ENCODE measurements at regions not wholly inside any gene's neighbourhood (a gene's known extent, or its start where the extent isn't known, plus 50 kb on each side); places are given as distances from the start of the nearest gene placed in this dataset.

DNA sequence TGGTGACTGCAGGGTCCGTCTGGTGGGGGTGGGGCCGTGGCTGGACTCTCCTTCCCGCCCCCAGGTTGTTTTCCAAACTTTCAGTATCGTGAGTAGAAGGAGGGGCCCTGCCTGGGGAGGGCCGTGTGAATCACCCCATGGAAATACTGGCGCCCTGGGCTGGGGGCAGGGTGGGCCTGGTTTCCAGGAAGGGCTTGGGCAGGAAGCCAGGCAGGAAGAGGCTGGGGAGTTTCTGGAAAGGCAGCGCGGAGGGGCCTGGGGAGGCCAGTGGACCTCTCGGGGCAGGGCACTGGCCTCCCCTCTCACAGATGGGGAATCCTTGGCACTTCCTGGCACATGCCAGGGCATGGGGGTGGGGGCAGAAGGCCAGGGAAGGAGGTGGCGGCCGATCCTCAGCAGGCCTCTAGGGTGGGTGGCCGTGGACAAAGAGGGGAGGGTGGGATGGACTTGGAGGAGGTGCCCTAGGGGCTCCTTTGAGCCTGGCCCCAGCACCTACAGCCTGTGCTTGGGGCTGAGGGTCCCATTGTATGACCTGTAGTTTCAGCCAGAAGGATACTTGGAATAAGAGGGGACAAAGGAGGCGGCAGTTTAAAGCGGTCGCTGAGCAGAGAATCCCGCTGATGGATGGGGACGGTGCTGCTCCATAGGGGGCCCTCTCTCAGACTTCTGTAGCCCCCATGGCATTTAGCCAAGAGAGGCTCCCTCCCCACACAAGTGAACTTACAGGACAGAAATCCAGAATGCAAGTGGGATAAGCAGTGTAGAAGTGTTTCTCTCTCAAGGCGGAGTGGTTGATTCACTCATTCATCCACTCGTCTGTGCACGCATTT lies 56.5 kb upstream of the GATA2 start:
- no peak for DNase-seq (ENCODE audit: low spot score)
- Histone ChIP-seq H3K27ac (replicated peaks; ENCODE audit: low read length) (no peak overlapping the region), H3K4me3 (ENCODE audit: low read length in 2 of 2) (no peak overlapping the region), H2AFZ (ENCODE audit: low read length) (peak overlapping the region; percentile 89), H2AK5ac (ENCODE audit: low read depth, low read length) (no peak overlapping the region), H4K91ac (ENCODE audit: low read depth, low read length, poor library complexity) (no peak overlapping the region), H4K8ac (ENCODE audit: low read depth, low read length) (no peak overlapping the region), H3K4me2 (ENCODE audit: insufficient read depth, low read length, poor library complexity, severe bottlenecking) (no peak overlapping the region), H2BK120ac (ENCODE audit: low read depth, low read length) (no peak overlapping the region), H2BK5ac (ENCODE audit: low read length) (peak overlapping the region; percentile 55), H3K14ac (ENCODE audit: low read length) (no peak overlapping the region), H3K23ac (ENCODE audit: low read depth, low read length, poor library complexity) (peak overlapping the region; percentile 8), H3K4me1 (ENCODE audit: control insufficient read depth in 2 of 2, insufficient read depth in 1 of 2, low read depth in 1 of 2, low read length in 2 of 2) (peaks cover 4 to 9% of the 10 kb centered on the region in 2 donors), H2BK12ac (ENCODE audit: low read length) (no peak overlapping the region), H3K36me3 (replicated peaks in 1 of 2; ENCODE audit: control insufficient read depth in 2 of 2, insufficient read depth in 2 of 2, low read length in 2 of 2) (no peaks in the 10 kb centered on the region), H3K27me3 (ENCODE audit: control insufficient read depth in 3 of 3, insufficient read depth in 3 of 3, low read depth in 1 of 3, low read length in 3 of 3) (peaks cover 0 to 26% (median 3%) of the 10 kb centered on the region in 3 experiments), H3K18ac (ENCODE audit: low read length) (peak overlapping the region; percentile 44), H2BK15ac (ENCODE audit: low read length) (no peak overlapping the region), H3K79me1 (ENCODE audit: low read depth, low read length) (no peaks in the 10 kb centered on the region), H3K9ac (ENCODE audit: low read depth, low read length, poor library complexity) (peak overlapping the region; percentile 12), H3K4ac (ENCODE audit: low read length) (no peak overlapping the region), H3K9me3 (replicated peaks in 1 of 2; ENCODE audit: control insufficient read depth in 2 of 2, insufficient read depth in 1 of 2, low read depth in 1 of 2, low read length in 2 of 2) (no peaks in the 10 kb centered on the region)
- WGBS, 2 donors (ENCODE audit: extremely low coverage in 2 of 2, insufficient read length in 2 of 2, insufficient replicate concordance in 1 of 2) = no CpG with 5 or more reads among the region's 20 CpGs

DNA sequence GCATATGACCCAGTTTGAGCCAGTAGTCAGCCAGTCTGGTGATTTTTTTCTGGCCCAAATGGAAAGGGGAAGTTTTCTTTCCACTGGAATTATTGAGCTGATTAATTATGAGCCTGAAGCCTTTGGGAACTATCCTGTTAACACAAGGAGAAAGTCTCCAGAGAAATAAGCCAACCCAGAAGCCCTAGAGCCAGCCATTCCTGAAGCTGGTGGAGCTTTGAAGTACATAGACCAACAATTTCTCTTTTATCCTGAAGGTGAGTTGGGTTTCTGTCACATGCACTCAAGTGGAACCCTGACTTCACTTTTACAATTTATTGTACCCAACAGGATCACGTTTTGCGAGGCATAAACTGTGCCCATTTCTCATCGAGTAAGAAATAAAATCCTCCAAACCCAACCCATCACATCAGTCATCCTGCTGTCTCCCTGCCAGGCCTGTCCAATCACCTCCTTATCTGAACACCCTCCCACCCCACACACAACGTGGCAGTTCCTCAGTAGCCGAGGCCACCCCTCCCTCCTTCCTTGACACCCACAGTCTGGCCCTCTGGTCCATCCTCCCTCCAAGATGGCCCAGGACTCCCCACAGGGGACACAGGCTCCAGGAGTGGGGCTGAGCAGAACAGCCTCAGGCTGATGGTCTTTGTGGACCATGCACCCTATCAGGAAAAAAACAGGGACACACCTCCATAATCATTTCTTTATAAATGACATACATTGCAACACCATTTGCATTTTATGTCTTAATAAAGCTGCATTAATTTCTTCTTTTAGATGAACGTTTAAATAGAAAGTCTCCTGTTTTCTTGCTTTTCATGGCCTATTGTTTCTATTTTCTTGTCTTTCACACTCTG lies 55.7 kb upstream of the GATA2 start:
- no peak for DNase-seq (ENCODE audit: low spot score)
- Histone ChIP-seq H3K4me2 (ENCODE audit: insufficient read depth, low read length, poor library complexity, severe bottlenecking) (no peak overlapping the region), H3K4me3 (ENCODE audit: low read length in 2 of 2) (no peak overlapping the region), H2BK15ac (ENCODE audit: low read length) (no peak overlapping the region), H2BK12ac (ENCODE audit: low read length) (no peak overlapping the region), H3K14ac (ENCODE audit: low read length) (no peak overlapping the region), H2AFZ (ENCODE audit: low read length) (peak overlapping the region; percentile 89), H2BK5ac (ENCODE audit: low read length) (no peak overlapping the region), H3K9me3 (replicated peaks in 1 of 2; ENCODE audit: control insufficient read depth in 2 of 2, insufficient read depth in 1 of 2, low read depth in 1 of 2, low read length in 2 of 2) (no peaks in the 10 kb centered on the region), H3K9ac (ENCODE audit: low read depth, low read length, poor library complexity) (peak overlapping the region; percentile 46), H3K23ac (ENCODE audit: low read depth, low read length, poor library complexity) (no peak overlapping the region), H4K8ac (ENCODE audit: low read depth, low read length) (no peak overlapping the region), H2AK5ac (ENCODE audit: low read depth, low read length) (no peak overlapping the region), H3K18ac (ENCODE audit: low read length) (no peak overlapping the region), H2BK120ac (ENCODE audit: low read depth, low read length) (no peak overlapping the region), H4K91ac (ENCODE audit: low read depth, low read length, poor library complexity) (no peak overlapping the region), H3K79me1 (ENCODE audit: low read depth, low read length) (no peaks in the 10 kb centered on the region), H3K27ac (replicated peaks; ENCODE audit: low read length) (no peak overlapping the region), H3K4me1 (ENCODE audit: control insufficient read depth in 2 of 2, insufficient read depth in 1 of 2, low read depth in 1 of 2, low read length in 2 of 2) (peaks cover 4 to 9% of the 10 kb centered on the region in 2 donors), H3K27me3 (ENCODE audit: control insufficient read depth in 3 of 3, insufficient read depth in 3 of 3, low read depth in 1 of 3, low read length in 3 of 3) (peaks cover 0 to 18% (median 0%) of the 10 kb centered on the region in 3 experiments), H3K36me3 (replicated peaks in 1 of 2; ENCODE audit: control insufficient read depth in 2 of 2, insufficient read depth in 2 of 2, low read length in 2 of 2) (no peaks in the 10 kb centered on the region), H3K4ac (ENCODE audit: low read length) (no peak overlapping the region)
- no CpG with 5 or more reads among the region's 6 CpGs for WGBS, 2 donors (ENCODE audit: extremely low coverage in 2 of 2, insufficient read length in 2 of 2, insufficient replicate concordance in 1 of 2)

DNA sequence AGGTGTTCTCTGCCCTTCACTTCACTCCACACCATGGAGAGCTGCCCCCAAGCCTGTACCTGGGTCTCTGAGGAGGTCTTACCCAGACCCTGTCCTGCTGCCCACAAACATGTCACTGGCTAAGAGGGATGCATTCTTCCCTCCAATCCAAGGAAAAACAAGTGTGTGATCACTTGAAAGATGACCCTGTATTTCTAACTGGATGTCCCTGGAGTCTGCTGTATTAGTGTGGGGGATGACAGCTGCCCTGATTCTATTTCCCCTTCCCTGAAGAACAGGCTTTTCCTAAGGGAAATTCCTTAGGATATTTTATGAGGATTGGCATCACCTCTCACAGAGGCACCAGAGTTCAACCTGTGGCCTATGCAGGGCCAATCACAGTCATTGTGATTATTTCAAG lies 55.0 kb upstream of the GATA2 start:
- Histone ChIP-seq H3K18ac (ENCODE audit: low read length) (no peak overlapping the region), H2BK12ac (ENCODE audit: low read length) (peak overlapping the region; percentile 34), H3K9ac (ENCODE audit: low read depth, low read length, poor library complexity) (no peak overlapping the region), H3K79me1 (ENCODE audit: low read depth, low read length) (no peaks in the 10 kb centered on the region), H2BK15ac (ENCODE audit: low read length) (no peak overlapping the region), H3K36me3 (replicated peaks in 1 of 2; ENCODE audit: control insufficient read depth in 2 of 2, insufficient read depth in 2 of 2, low read length in 2 of 2) (no peaks in the 10 kb centered on the region), H3K4ac (ENCODE audit: low read length) (no peak overlapping the region), H3K4me1 (ENCODE audit: control insufficient read depth in 2 of 2, insufficient read depth in 1 of 2, low read depth in 1 of 2, low read length in 2 of 2) (peaks cover 4 to 9% of the 10 kb centered on the region in 2 donors), H3K27ac (replicated peaks; ENCODE audit: low read length) (no peak overlapping the region), H2BK5ac (ENCODE audit: low read length) (peak overlapping the region; percentile 45), H2AFZ (ENCODE audit: low read length) (no peak overlapping the region), H4K8ac (ENCODE audit: low read depth, low read length) (no peak overlapping the region), H3K23ac (ENCODE audit: low read depth, low read length, poor library complexity) (no peak overlapping the region), H3K14ac (ENCODE audit: low read length) (no peak overlapping the region), H3K4me3 (ENCODE audit: low read length in 2 of 2) (no peak overlapping the region), H2AK5ac (ENCODE audit: low read depth, low read length) (peak overlapping the region; percentile 71), H2BK120ac (ENCODE audit: low read depth, low read length) (no peak overlapping the region), H3K9me3 (replicated peaks in 1 of 2; ENCODE audit: control insufficient read depth in 2 of 2, insufficient read depth in 1 of 2, low read depth in 1 of 2, low read length in 2 of 2) (no peaks in the 10 kb centered on the region), H4K91ac (ENCODE audit: low read depth, low read length, poor library complexity) (no peak overlapping the region), H3K27me3 (ENCODE audit: control insufficient read depth in 3 of 3, insufficient read depth in 3 of 3, low read depth in 1 of 3, low read length in 3 of 3) (peaks cover 0 to 11% (median 0%) of the 10 kb centered on the region in 3 experiments), H3K4me2 (ENCODE audit: insufficient read depth, low read length, poor library complexity, severe bottlenecking) (no peak overlapping the region)
- no peak for DNase-seq (ENCODE audit: low spot score)

All from neuronal stem cell (in vitro differentiated cells).